Astrocyte of the spinal cord (primary cell): ENCODE measurements at regions not wholly inside any gene's neighbourhood (a gene's known extent, or its start where the extent isn't known, plus 50 kb on each side); places are given as distances from the start of the nearest gene placed in this dataset.

Experiments used
- DNase-seq: peaks from one replicate; pipeline ENCODE4 v3.0.0; 2011; ENCODE audit warnings: low read depth, low spot score
- H3K4me3 ChIP-seq: 2 replicates; pipeline ENCODE4 v1.5.1; 2011; ENCODE audit warnings: low read depth, mild to moderate bottlenecking, low read length, moderate library complexity
- in situ Hi-C: cut with HindIII; loops from 2 replicates; pipeline ENCODE4 v1.10.0; 2017; ENCODE audit warnings: low sequenced_read_pairs
- TF ChIP-seq, protein P1 (sequence below): IDR thresholded peaks from 2 replicates; pipeline ENCODE4 v1.5.1; 2012; ENCODE audit warnings: low read depth, mild to moderate bottlenecking, low read length, inconsistent platforms

DNA sequence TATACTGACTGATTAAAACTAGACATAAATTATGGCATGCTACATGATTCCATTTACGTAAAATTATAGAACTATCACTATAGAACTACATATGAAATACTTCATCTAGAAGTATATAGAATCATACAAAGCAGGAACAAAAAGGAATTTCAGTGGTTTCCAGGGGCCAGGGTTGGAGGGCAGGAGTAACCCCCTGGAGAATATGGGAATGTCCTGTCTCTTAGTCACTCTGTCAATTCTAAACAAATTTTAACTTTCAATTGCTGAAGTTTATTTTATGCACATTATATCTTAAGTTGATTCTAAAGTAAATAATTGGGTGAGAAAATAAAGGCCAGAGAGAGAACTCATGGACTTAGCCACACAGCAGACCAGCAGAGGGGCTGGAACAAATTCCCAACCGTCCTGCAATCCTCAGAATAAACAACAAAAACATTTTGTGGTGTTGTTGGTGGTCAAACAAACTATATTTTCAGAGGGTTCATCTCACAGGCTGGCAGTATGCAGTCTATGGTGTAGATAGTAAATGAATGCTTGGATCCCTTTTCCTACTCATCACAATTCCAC is 476.9 kb upstream of the SLIT2 start:
- no peak overlapping the region for H3K4me3 ChIP-seq
- in situ Hi-C loops: no loop called here
- DNase-seq: peak; percentile 24
- TF ChIP-seq, protein P1, sequence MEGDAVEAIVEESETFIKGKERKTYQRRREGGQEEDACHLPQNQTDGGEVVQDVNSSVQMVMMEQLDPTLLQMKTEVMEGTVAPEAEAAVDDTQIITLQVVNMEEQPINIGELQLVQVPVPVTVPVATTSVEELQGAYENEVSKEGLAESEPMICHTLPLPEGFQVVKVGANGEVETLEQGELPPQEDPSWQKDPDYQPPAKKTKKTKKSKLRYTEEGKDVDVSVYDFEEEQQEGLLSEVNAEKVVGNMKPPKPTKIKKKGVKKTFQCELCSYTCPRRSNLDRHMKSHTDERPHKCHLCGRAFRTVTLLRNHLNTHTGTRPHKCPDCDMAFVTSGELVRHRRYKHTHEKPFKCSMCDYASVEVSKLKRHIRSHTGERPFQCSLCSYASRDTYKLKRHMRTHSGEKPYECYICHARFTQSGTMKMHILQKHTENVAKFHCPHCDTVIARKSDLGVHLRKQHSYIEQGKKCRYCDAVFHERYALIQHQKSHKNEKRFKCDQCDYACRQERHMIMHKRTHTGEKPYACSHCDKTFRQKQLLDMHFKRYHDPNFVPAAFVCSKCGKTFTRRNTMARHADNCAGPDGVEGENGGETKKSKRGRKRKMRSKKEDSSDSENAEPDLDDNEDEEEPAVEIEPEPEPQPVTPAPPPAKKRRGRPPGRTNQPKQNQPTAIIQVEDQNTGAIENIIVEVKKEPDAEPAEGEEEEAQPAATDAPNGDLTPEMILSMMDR: no peak

DNA sequence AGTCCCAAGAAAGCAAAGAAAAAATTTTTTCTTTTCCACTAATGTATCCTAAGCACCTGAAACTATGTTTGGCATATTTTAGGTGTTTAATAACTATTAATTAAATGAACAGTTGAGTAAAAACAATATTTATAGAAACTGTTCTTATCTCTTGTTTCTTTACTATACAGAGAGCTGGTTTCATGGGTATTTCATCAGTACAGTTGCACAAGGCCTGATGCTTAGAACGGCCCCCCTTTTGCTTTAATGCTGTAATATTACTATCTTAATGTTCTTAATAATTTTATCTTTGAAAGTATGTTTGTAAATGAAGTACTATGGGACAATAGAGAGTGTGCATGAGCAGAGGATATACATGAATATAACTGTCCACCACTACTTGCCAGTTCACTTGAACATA is 479.1 kb upstream of the SLIT2 start:
- in situ Hi-C loops: no loop called here
- TF ChIP-seq, protein P1: no peak
- no peak for DNase-seq
- no peak overlapping the region for H3K4me3 ChIP-seq

DNA sequence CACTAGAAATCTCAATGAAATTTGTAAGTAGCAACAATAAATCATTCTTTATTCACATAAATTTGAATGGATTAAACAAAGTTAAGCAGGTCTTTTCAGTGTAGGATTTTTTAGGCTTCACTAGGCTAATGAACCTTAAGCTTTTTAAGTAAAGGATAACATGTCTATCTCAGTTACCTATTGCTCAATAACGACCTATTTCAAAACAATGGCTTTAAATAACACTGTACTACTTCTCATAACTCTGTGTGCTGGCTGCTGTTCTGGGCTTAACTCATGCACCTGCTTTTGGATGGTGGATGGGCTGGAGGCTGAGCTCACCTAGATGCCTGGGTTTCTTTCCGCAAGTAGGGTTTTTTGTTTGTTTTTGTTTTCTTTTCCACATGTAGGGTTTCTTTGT is 495.0 kb upstream of the SLIT2 start:
- in situ Hi-C loops: no loop called here
- H3K4me3 ChIP-seq: no peak overlapping the region

DNA sequence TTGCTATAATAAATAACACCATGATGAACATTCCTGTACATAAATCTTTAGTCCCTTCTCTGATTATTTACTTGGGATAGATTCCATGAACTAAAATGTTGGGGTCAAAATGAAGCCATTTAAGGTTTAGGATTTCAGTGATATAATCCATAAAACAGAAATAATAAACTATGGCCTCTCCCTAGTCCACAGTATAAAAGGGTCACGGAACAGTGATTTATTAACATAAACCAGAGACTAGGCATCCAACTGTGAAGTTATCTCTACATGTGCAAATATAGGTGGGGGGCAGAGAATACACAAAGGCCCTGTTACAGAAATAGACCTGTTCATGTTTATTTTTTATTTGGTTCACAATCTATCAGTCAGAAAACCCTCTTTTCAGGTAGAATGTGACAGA is 499.1 kb upstream of the SLIT2 start:
- no peak for DNase-seq
- in situ Hi-C loops: no loop called here
- TF ChIP-seq, protein P1: no peak
- H3K4me3 ChIP-seq: no peak overlapping the region

More for the DNA sequence above, 495.0 kb upstream of the SLIT2 start:
- TF ChIP-seq, protein P1: no peak
- DNase-seq: no peak

DNA sequence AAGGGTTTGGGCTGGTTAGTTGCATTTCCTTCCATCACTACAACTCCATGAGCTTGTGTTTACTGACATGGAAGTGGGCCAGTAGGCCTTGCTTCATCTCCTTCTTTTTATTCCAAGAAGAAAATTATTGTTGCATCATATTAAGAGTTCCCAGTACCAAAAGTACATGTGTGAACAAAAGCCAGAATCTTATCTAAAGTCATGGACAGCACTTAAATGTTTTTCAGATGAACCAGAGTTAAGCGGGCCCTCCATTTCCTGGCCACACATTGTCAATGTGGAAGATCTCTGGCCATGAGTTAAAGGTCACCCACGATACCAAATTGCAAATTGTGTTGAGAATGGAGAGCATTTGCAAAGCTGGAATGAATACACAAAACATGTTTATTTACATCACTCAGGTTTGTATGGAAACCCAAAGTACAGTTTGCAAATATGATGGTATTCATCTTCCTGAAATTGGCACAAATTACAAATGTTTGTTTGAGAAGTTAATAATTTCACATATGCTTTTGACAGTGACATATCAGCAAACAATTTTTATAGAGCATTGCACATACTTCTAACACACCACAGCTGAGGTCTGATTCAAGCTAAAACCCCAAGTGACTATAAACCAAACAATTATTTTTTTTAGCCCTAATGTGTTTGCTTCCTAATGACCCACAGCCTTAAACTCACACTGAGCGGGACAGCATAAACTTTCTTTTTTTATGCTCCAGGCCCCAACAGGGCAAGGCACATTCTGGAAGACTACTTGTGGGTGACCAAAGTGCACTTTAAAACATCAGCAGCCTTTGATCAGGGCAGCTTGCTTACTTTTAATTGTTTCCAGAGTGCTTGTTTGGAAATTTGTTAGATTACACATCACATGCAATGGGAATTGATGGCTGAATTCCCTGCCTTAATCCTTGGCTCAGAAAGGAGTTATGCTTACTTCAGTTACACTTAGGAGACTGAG is 502.9 kb upstream of the SLIT2 start:
- peak; percentile 62 for DNase-seq
- no peak overlapping the region for H3K4me3 ChIP-seq
- TF ChIP-seq, protein P1: no peak
- in situ Hi-C loops: no loop called here

DNA sequence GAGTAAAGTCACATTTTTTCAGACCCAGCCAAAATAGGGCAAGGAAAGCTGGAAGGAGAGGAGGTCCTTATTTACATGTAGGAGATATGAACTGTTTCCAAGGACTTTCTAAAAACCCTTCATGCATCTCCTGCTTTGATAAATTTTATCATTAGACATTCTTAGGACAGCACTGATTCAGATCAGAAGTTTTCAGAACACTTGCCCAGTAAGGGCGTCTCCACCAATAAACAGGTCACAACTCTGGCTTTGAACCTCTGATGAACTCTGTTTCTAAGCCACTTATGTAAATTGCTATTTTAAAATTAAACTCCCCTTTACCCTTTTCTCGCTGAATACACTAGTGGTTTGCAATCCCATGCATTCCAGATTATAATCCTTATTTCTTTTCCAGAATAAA is 505.3 kb upstream of the SLIT2 start:
- in situ Hi-C loops: no loop called here

More for the DNA sequence above, 505.3 kb upstream of the SLIT2 start:
- no peak for DNase-seq
- TF ChIP-seq, protein P1: no peak
- H3K4me3 ChIP-seq: no peak overlapping the region
